NCI-H524 (cell line): ENCODE measurements at regions not wholly inside any gene's neighbourhood (a gene's known extent, or its start where the extent isn't known, plus 50 kb on each side); places are given as distances from the start of the nearest gene placed in this dataset.

ENCODE experiments used
- DNase-seq, 2 experiments: peaks; one replicate each; lab custom pipeline; 2025; lab: John Stamatoyannopoulos, UW

- no peak for DNase-seq
These were observed 158.7 kb downstream of the DRD1 start for GRCh38 chr5:175285261-175285660.

- no peak for DNase-seq
These were observed 159.2 kb downstream of the DRD1 start for GRCh38 chr5:175284806-175285205.

GRCh38 chr5:175282611-175283225, 161.3 kb downstream of the DRD1 start:
- peak in 1 of 2 experiments; percentile 4 for DNase-seq

- no peak for DNase-seq
These were observed 162.3 kb downstream of the DRD1 start for GRCh38 chr5:175281714-175282113.

- DNase-seq: no peak
These were observed 162.7 kb downstream of the DRD1 start for GRCh38 chr5:175281257-175281656.

- no peak for DNase-seq
These were observed 164.5 kb downstream of the DRD1 start for GRCh38 chr5:175279506-175279905.

- DNase-seq: no peak
These were observed 168.2 kb downstream of the DRD1 start for GRCh38 chr5:175275748-175276147.

GRCh38 chr5:175275097-175275496, 168.9 kb downstream of the DRD1 start:
- DNase-seq: no peak

- DNase-seq: no peak
These were observed 169.8 kb downstream of the DRD1 start for GRCh38 chr5:175274171-175274570.

- peak in 1 of 2 experiments; percentile 1 for DNase-seq
These were observed 179.6 kb downstream of the DRD1 start for GRCh38 chr5:175264406-175264805.

- no peak for DNase-seq
These were observed 180.2 kb downstream of the DRD1 start for GRCh38 chr5:175263776-175264175.

GRCh38 chr5:175261526-175261925, 182.5 kb downstream of the DRD1 start:
- no peak for DNase-seq

- DNase-seq: no peak
These were observed 182.9 kb downstream of the DRD1 start for GRCh38 chr5:175261037-175261436.

GRCh38 chr5:175257847-175258194, 186.2 kb downstream of the DRD1 start:
- no peak for DNase-seq

- DNase-seq: no peak
These were observed 186.7 kb downstream of the DRD1 start for GRCh38 chr5:175257128-175257846.

GRCh38 chr5:175254155-175254554, 189.8 kb downstream of the DRD1 start:
- DNase-seq: no peak

GRCh38 chr5:175253597-175253996, 190.4 kb downstream of the DRD1 start:
- DNase-seq: no peak

GRCh38 chr5:175252234-175252805, 191.7 kb downstream of the DRD1 start:
- DNase-seq: no peak

- peak; percentile 48 to 85 for DNase-seq
These were observed 193.6 kb downstream of the DRD1 start for GRCh38 chr5:175250426-175250825.

- DNase-seq: no peak
These were observed 195.5 kb downstream of the DRD1 start for GRCh38 chr5:175248416-175248905.

- no peak for DNase-seq
These were observed 197.0 kb downstream of the DRD1 start for GRCh38 chr5:175246889-175247520.

- DNase-seq: no peak
These were observed 197.6 kb downstream of the DRD1 start for GRCh38 chr5:175246242-175246888.
